ENCODE measurements at regions not wholly inside any gene's neighbourhood (a gene's known extent, or its start where the extent isn't known, plus 50 kb on each side); places are given as distances from the start of the nearest gene placed in this dataset.
A peak's percentile ranks its signal among the peaks of the same experiment; 100 is the strongest.
"Not testable (repeated sequence)": the region's sequence is repeated elsewhere in the genome, so short reads cannot be mapped to it uniquely, and the experiment has no call there.

- no peak for DNase-seq (ENCODE audit: low spot score)
Observed at GRCh38 chr6:113047932-113048331, 700.8 kb downstream of the RFPL4B start.

DNA sequence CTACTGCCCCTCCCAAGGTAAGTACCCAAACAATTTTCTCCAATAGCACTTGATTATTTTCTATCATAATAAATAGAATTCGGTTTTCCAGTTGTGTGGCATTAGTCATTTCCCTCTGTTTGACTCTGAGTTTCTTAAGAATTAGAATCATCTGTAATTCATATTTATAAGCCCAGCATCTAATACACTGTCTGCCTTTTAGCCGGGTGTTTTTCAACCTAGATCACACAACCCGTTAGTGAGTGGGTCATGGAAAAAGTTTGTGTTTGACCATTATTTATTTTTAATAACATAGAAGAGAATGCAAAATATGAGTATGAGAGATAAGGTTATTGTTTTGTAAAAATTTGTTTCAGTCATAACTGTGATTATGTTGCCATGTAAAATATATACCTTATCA is 701.6 kb downstream of the RFPL4B start:
- DNase-seq (ENCODE audit: low spot score) = no peak

- no peak for DNase-seq (ENCODE audit: low spot score)
Observed at GRCh38 chr6:113049190-113049589, 702.1 kb downstream of the RFPL4B start.

DNA sequence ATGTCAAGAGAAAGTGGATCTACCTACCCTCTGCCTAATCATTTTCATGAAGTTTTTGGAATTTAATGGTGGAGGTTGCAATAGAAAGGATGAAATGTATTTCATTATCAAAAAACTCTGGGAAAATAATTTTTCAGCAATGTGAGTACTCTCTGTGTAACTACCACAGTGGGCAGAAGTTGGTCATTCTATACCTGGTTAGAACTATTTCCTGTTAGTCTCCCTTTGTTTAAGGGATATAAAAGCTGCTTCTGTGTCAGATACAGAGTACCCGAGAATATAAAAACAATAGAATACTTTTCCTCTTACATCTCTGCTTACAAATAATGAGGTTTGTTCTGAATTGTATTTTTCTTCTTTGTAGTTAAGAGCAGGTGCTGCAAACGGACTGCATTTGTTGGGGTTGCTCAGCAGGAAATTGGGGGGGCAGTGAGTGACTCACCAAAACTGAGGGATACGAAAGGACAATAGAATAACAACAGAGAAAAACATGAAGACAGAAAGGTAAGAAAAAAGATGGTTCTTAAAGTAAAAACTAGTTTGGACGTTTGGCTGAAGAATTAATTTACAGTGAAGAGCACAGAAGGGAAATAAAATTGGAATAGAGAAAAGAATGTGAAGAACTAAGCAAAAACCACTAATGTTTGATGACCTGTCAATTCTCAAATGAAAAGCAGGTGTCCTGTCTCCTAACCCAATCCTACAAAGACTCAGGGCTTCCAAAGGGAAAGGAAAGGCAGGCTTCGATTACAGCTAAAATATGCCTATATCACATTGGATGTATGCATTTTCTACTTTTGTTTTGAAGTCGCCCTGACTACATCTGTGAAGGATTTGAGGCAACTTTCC is 703.1 kb downstream of the RFPL4B start:
- no peak for DNase-seq (ENCODE audit: low spot score)

DNA sequence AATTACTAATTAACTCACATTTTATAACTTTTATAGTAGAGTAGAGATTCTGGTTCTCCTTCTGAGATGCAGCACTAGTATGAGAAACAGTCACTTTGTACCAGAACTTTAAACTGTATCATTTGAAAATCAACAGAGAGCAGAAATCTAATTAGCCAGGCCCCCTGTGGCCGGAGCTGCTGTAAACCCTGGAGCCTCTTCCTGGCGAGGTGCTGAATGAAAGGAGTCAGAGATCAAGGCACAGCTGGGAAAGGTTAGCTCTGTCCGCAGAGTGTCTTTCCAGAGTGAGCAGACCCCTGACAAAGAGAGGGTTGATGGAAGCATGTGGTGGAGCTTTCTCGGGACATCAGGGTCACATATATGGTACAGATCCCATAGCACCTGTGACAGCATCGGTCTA is 703.8 kb downstream of the RFPL4B start:
- DNase-seq (ENCODE audit: low spot score) = no peak

- DNase-seq (ENCODE audit: low spot score) = no peak
Observed at GRCh38 chr6:113052506-113052905, 705.4 kb downstream of the RFPL4B start.

DNA sequence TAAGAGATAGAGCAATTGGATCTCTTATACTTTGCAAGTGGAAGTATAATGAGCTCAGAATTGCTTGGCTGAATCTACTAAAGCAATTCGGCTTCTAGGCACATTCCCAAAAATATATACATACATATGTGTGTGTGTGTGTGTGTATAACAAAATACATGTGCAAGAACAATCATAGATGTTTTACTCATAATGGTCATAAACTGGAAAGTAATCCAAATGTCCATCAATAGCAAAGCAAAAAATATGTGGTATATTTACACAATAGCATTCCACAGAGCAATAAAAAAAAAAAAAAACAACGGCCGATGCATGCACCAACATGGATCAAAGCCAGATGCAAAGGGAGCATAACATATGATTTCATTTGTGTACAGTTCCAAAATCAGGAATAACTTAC is 707.9 kb downstream of the RFPL4B start:
- DNase-seq (ENCODE audit: low spot score) = no peak

DNA sequence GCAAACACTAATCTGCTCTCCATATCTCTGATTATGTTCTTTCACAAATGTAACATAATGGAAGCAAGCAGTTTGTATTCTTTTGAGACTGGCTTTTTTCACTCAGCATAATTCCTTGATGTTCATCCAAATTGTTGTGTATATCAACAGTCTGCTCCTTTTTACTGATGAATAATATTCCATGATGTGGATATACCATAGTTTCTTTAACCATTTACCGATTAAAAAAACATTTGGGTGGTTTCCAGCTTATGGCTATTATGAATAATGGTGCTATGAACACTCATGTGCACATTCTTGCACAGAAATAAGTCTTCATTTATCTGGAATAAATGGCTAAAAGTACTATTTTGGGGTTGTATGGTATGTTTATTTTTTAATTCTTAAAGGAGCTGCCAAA is 708.9 kb downstream of the RFPL4B start:
- DNase-seq (ENCODE audit: low spot score) = no peak

GRCh38 chr6:113057567-113058053 is 710.5 kb downstream of the RFPL4B start:
- no peak for DNase-seq (ENCODE audit: low spot score)

GRCh38 chr6:113060664-113061063 is 713.5 kb downstream of the RFPL4B start:
- DNase-seq (ENCODE audit: low spot score) = no peak

GRCh38 chr6:113065611-113066010 is 718.5 kb downstream of the RFPL4B start:
- DNase-seq (ENCODE audit: low spot score) = peak; percentile 61

- no peak for DNase-seq (ENCODE audit: low spot score)
Observed at GRCh38 chr6:113067612-113068275, 720.6 kb downstream of the RFPL4B start.

DNA sequence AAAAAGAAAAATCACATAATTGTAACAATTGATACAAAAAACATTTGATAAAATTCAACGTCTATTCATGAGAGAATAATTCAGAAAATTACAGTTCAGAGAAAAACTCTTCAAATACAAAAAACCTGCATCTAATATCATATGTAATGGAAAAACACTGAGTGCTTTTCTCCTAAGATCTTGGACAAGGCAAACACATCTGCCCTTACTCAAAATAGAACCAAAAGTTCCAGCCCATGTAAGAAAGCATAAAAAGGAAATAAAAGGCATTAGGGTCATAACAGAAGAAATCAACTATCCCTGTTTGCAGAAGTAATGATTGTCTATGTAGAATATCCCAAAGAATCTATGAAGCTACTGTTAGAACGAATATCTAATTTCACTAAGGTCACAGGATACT is 721.4 kb downstream of the RFPL4B start:
- no peak for DNase-seq (ENCODE audit: low spot score)

GRCh38 chr6:113070681-113071080 is 723.6 kb downstream of the RFPL4B start:
- DNase-seq (ENCODE audit: low spot score) = not testable (repeated sequence)

- no peak for DNase-seq (ENCODE audit: low spot score)
Observed at GRCh38 chr6:113073611-113074191, 726.6 kb downstream of the RFPL4B start.

- DNase-seq (ENCODE audit: low spot score) = no peak
Observed at GRCh38 chr6:113076116-113076515, 729.0 kb downstream of the RFPL4B start.

DNA sequence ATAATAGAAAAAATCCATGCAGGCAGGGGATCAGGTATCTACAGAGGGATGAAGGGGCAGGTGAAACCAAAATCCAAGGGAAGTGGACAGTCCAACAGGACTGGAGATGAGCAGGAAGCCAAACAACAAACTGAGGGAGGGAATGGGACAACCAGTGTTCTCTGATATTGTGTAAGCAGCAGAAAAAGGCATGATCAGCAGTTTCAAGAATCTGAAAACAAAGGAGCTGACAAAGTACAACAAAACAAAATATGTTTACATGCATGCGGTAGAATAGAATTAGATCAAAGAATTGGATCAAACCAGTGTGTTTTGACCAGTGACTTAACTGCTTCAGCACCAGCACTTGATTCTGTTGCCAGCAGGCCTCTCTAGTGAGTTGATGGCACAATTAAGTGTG is 729.7 kb downstream of the RFPL4B start:
- DNase-seq (ENCODE audit: low spot score) = no peak

DNA sequence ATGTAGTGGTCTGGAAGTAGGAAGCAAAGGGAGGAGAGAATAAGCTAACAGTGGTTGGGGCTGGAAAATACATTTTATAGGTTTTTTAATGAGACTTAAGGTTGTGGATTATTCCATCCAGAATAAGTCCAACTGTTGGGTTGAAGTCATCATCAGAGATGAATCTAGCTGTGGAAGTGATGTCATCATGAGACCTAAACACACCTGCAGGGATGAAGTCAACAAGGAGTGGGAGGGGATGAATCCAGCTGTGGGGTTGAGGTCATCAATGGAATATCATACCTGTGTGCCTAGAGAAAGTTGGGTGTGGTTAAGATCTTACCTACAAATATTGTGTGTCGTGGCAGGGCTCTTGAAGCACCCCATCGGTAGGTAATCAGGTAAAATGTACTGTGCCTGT is 730.7 kb downstream of the RFPL4B start:
- no peak for DNase-seq (ENCODE audit: low spot score)

GRCh38 chr6:113078791-113079190 is 731.7 kb downstream of the RFPL4B start:
- no peak for DNase-seq (ENCODE audit: low spot score)

DNA sequence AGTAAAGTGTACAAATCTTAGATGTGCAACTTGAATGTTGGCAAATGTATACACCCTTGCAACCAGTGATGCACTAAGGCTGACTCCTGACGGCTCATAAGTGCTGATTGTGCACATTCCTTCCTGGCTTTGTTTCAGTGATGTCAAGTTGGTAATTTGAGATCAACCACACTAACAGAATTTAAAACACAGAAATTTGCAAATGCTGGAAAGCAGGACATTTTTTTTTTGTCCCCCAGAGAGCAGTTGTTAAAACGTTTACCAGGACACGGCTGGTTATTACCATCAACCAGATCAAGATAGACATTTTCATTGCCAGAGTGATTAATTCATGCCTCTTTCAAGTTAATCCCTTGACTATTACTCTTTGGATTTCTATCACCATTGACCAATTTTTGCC is 735.6 kb downstream of the RFPL4B start:
- no peak for DNase-seq (ENCODE audit: low spot score)

GRCh38 chr6:113083947-113084346 is 736.8 kb downstream of the RFPL4B start:
- no peak for DNase-seq (ENCODE audit: low spot score)

DNA sequence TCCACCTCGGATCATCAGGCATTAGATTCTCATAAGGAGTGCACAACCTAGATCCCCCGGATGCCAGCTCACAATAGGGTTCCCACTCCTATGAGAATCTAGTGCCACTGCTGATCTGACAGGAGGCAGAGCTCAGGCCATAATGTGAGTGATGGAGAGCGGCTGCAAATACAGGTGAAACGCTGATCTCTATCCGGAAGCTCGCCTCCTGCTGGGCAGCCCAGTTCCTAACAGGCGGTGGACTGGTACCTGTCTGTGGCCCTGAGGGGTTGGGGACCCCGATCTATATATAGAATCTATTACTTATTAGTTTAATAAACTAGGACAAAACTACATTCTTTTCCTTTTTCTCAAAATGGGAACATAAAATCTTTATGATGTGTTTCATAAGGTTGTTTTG is 741.9 kb downstream of the RFPL4B start:
- no peak for DNase-seq (ENCODE audit: low spot score)

- no peak for DNase-seq (ENCODE audit: low spot score)
Observed at GRCh38 chr6:113092795-113093194, 745.7 kb downstream of the RFPL4B start.
